Panc1 (cell line): ENCODE measurements at regions not wholly inside any gene's neighbourhood (a gene's known extent, or its start where the extent isn't known, plus 50 kb on each side); places are given as distances from the start of the nearest gene placed in this dataset.

Source experiments
- ATAC-seq: fragments of 200-7000 bp; cut with Tn5 transposase; 2 replicates; pipeline ENCODE4 v1.9.1; 2020; ENCODE audit warnings: mild to moderate bottlenecking, moderate library complexity
- BruUV-seq: library from RNA; stranded (reverse); fragments of 400-500 nt; replicated peaks from 2 replicates; lab custom pipeline; 2021; lab: Mats Ljungman, UMichigan
- CTCF ChIA-PET: fragments of 300-600 bp; sonication (Branson Sonifier 250); formaldehyde crosslinking; loops from one replicate; lab custom pipeline; 2022; ENCODE audit warnings: antibody characterized with exemption; lab: Charles Lee
- POLR2A ChIA-PET: fragments of 300-600 bp; sonication (Branson Sonifier 250); formaldehyde crosslinking; loops from one replicate; lab custom pipeline; 2022; ENCODE audit warnings: antibody characterized with exemption; lab: Charles Lee
- DNase-seq: peaks from one replicate; pipeline ENCODE4 v3.0.0-alpha.2; 2010; ENCODE audit warnings: low read depth, low spot score
- H3K27ac ChIP-seq: 2 replicates; pipeline ENCODE4 v1.5.1; 2011; ENCODE audit warnings: mild to moderate bottlenecking, low read length, inconsistent platforms
- H3K27me3 ChIP-seq: fragments of 200-500 bp; sonication (Bioruptor generic); 2 replicates; pipeline ENCODE4 v1.6.0; 2014; ENCODE audit warnings: low read length, inconsistent platforms; ENCODE audit not compliant: control insufficient read depth, insufficient read depth
- H3K36me3 ChIP-seq: fragments of 200-500 bp; sonication (Bioruptor generic); 2 replicates; pipeline ENCODE4 v1.5.1; 2014; ENCODE audit warnings: inconsistent platforms, mild to moderate bottlenecking, low read length, moderate library complexity; ENCODE audit not compliant: control insufficient read depth, insufficient read depth
- H3K4me1 ChIP-seq: 2 replicates; pipeline ENCODE4 v1.5.1; 2011; ENCODE audit warnings: inconsistent platforms, mild to moderate bottlenecking, low read length, moderate library complexity; ENCODE audit not compliant: control insufficient read depth, insufficient read depth
- H3K4me3 ChIP-seq, 2 experiments: 2 replicates each; pipeline ENCODE4 v1.5.1; 2011 to 2012; ENCODE audit warnings: low read depth in 2 of 2, low read length in 2 of 2, mild to moderate bottlenecking in 2 of 2, inconsistent platforms in 1 of 2, moderate library complexity in 1 of 2
- H3K9me3 ChIP-seq: fragments of 200-500 bp; sonication (Bioruptor generic); 2 replicates; pipeline ENCODE4 v1.5.1; 2014; ENCODE audit warnings: low read depth, mild to moderate bottlenecking, inconsistent platforms, low read length, moderate library complexity; ENCODE audit not compliant: control insufficient read depth, insufficient read depth
- POLR2AphosphoS5 ChIP-seq: IDR thresholded peaks from 2 replicates; pipeline ENCODE4 v1.6.1; 2012; ENCODE audit warnings: mild to moderate bottlenecking, low read depth, low read length, moderate library complexity
- SIN3A ChIP-seq: IDR thresholded peaks from 2 replicates; pipeline ENCODE4 v1.6.1; 2012; ENCODE audit warnings: low read depth, mild to moderate bottlenecking, low read length, moderate library complexity, borderline replicate concordance; ENCODE audit not compliant: insufficient read depth
- TCF7L2 ChIP-seq: IDR thresholded peaks from 2 replicates; pipeline ENCODE4 v1.6.1; 2011; ENCODE audit warnings: mild to moderate bottlenecking, low read depth, low read length, inconsistent platforms
- in situ Hi-C: cut with HindIII; loops from 2 replicates; pipeline ENCODE4 v1.10.0; 2016; ENCODE audit warnings: low sequenced_read_pairs, low pct_unique_long_range_greater_than_20kb
- intact Hi-C: fragments of 100-400 bp; cut with micrococcal nuclease; formaldehyde crosslinking; loops from one replicate; pipeline ENCODE4 v1.10.0; 2022; ENCODE audit not compliant: unreplicated experiment
- TF ChIP-seq, protein P1 (sequence below): fragments of 450-650 bp; IDR thresholded peaks from 2 replicates; pipeline ENCODE4 v1.5.1; 2017; ENCODE audit warnings: mild to moderate bottlenecking
- TF ChIP-seq, protein P2 (sequence below), 2 experiments: IDR thresholded peaks; 2 replicates each; pipeline ENCODE4 v1.6.1; 2011 to 2012; ENCODE audit warnings: low read depth in 2 of 2, control low read depth in 1 of 2, low read length in 1 of 2, mild to moderate bottlenecking in 1 of 2, moderate library complexity in 1 of 2; ENCODE audit not compliant: insufficient read depth in 1 of 2

DNA sequence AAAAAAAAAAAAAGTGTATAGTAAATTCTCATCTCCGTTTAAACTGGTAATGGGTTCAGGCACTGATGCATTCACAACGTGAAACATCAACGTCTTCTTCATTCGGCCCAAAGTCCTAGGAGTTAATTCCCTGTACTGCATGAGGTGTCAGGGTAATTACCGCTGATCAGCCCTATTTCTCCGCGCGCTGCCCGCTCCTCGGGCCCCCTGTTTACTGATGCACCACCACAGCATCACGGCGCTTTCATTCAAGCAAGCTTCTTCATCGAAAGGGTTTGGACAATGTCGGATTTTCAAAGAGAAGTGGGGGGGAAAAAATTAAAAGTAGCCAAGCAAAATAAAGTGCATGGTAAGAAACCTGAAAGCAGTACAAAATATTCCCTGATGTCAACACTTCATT lies 352.0 kb upstream of the POU3F3 start:
- Histone ChIP-seq H3K4me3 (no peak overlapping the region), H3K27me3 (peaks cover 5% of the 10 kb centered on the region), H3K4me1 (no peaks in the 10 kb centered on the region), H3K9me3 (no peaks in the 10 kb centered on the region), H3K36me3 (no peaks in the 10 kb centered on the region), H3K27ac (no peak overlapping the region)
- no TSS peak for BruUV-seq
- ATAC-seq (no peak), DNase-seq (no peak)
- CTCF ChIA-PET = no interaction called here
- in situ Hi-C loops (no loop called here), intact Hi-C loops (no loop called here)
- POLR2A ChIA-PET = no interaction called here
- TF ChIP-seq SIN3A = no peak

DNA sequence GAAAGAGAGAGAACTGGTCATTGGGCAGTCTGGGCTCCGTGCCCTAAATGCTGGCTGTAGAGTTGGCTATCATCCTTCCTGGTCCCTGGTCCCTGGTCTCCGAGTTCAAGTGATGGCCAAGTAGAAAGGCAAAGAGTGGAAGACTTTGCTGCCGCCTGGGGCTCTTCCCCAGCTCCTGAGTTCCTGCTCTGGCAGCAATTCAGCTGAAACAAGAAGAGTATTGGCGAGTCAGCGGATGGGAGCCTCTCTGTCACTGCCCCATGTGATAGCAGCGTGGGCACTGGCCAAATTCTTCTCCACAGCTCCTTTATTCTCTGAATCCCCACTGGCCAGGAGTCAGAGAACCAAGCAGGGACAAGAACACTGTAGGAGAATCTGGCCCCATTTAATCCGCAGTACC lies 351.0 kb upstream of the POU3F3 start:
- H3K27me3 ChIP-seq = peaks cover 5% of the 10 kb centered on the region
- ChIA-PET CTCF (no interaction called here), POLR2A (no interaction called here)
- DNase-seq = no peak
- no TSS peak for BruUV-seq
- no peak overlapping the region for H3K27ac ChIP-seq
- H3K4me1 ChIP-seq = no peaks in the 10 kb centered on the region
- no peaks in the 10 kb centered on the region for H3K36me3 ChIP-seq
- no peak for TF ChIP-seq SIN3A
- TF ChIP-seq POLR2AphosphoS5 = no peak
- TF ChIP-seq, protein P1, sequence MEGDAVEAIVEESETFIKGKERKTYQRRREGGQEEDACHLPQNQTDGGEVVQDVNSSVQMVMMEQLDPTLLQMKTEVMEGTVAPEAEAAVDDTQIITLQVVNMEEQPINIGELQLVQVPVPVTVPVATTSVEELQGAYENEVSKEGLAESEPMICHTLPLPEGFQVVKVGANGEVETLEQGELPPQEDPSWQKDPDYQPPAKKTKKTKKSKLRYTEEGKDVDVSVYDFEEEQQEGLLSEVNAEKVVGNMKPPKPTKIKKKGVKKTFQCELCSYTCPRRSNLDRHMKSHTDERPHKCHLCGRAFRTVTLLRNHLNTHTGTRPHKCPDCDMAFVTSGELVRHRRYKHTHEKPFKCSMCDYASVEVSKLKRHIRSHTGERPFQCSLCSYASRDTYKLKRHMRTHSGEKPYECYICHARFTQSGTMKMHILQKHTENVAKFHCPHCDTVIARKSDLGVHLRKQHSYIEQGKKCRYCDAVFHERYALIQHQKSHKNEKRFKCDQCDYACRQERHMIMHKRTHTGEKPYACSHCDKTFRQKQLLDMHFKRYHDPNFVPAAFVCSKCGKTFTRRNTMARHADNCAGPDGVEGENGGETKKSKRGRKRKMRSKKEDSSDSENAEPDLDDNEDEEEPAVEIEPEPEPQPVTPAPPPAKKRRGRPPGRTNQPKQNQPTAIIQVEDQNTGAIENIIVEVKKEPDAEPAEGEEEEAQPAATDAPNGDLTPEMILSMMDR = no peak
- TF ChIP-seq, protein P2, sequence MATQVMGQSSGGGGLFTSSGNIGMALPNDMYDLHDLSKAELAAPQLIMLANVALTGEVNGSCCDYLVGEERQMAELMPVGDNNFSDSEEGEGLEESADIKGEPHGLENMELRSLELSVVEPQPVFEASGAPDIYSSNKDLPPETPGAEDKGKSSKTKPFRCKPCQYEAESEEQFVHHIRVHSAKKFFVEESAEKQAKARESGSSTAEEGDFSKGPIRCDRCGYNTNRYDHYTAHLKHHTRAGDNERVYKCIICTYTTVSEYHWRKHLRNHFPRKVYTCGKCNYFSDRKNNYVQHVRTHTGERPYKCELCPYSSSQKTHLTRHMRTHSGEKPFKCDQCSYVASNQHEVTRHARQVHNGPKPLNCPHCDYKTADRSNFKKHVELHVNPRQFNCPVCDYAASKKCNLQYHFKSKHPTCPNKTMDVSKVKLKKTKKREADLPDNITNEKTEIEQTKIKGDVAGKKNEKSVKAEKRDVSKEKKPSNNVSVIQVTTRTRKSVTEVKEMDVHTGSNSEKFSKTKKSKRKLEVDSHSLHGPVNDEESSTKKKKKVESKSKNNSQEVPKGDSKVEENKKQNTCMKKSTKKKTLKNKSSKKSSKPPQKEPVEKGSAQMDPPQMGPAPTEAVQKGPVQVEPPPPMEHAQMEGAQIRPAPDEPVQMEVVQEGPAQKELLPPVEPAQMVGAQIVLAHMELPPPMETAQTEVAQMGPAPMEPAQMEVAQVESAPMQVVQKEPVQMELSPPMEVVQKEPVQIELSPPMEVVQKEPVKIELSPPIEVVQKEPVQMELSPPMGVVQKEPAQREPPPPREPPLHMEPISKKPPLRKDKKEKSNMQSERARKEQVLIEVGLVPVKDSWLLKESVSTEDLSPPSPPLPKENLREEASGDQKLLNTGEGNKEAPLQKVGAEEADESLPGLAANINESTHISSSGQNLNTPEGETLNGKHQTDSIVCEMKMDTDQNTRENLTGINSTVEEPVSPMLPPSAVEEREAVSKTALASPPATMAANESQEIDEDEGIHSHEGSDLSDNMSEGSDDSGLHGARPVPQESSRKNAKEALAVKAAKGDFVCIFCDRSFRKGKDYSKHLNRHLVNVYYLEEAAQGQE (IDR thresholded peaks at IDR 0.05; ENCODE audit: insufficient read depth in 1 of 2, low read depth in 2 of 2, low read length in 1 of 2) = no peak
- TF ChIP-seq TCF7L2 = no peak
- in situ Hi-C loops (no loop called here), intact Hi-C loops (no loop called here)
- H3K4me3 ChIP-seq = no peak overlapping the region
- no peak for ATAC-seq
- no peaks in the 10 kb centered on the region for H3K9me3 ChIP-seq

DNA sequence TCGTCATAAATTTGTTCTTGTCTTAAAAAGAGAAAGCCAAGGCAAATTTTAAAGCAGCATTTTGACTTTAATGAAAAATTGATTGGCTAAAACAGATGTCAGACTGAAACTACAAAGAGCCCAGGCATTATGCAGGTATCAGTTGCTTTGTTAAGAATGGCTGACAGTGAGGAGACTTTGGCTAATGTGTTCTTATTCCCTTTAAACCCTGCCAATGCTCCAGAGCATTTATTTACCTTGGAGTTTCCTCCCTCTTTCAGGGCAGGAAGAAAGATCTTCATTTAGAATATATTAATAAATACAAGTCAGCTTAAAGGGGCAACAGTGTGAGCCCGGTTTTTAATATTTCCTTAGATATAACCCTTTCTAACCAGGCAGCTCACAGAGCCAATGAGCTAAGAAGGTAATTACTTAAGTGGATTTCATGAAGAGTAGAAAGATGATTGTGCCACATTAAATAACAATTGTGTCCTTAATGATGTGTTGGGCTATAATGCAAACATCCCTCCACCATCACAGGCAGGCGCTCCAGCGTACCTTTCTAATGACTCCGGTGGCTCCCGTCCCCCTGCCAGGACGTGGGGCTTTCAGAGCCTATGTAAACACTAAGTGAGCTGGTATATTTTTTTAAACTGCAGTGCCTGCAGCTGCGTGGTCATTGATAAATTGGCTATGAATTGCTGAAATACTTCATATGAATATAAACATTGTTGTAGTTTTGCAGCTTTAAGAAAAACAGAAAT lies 349.4 kb upstream of the POU3F3 start:
- H3K4me1 ChIP-seq = no peaks in the 10 kb centered on the region
- H3K36me3 ChIP-seq = no peaks in the 10 kb centered on the region
- ChIA-PET POLR2A (no interaction called here), CTCF (no interaction called here)
- in situ Hi-C loops (no loop called here), intact Hi-C loops (no loop called here)
- BruUV-seq = no TSS peak
- no peak overlapping the region for H3K4me3 ChIP-seq
- no peaks in the 10 kb centered on the region for H3K9me3 ChIP-seq
- no peak overlapping the region for H3K27ac ChIP-seq
- ATAC-seq (no peak), DNase-seq (no peak)
- TF ChIP-seq, protein P1 = no peak
- TF ChIP-seq, protein P2 (IDR thresholded peaks at IDR 0.05; ENCODE audit: insufficient read depth in 1 of 2, low read depth in 2 of 2, low read length in 1 of 2) = no peak
- TF ChIP-seq TCF7L2 (no peak), POLR2AphosphoS5 (no peak), SIN3A (no peak)
- peaks cover 5% of the 10 kb centered on the region for H3K27me3 ChIP-seq
